ENCODE measurements at regions not wholly inside any gene's neighbourhood (a gene's known extent, or its start where the extent isn't known, plus 50 kb on each side); places are given as distances from the start of the nearest gene placed in this dataset.

GRCh38 chrX:6930307-6930849 lies 217.1 kb upstream of the STS start:
- TF ChIP-seq CTCF (IDR thresholded peaks at IDR 0.05; ENCODE audit: low read depth, low read length) = no peak
- Histone ChIP-seq H3K9me3 (ENCODE audit: severe bottlenecking) (no peaks in the 10 kb centered on the region), H3K27ac (no peak overlapping the region), H3K4me3 (ENCODE audit: low read depth, low read length) (no peak overlapping the region), H3K27me3 (ENCODE audit: insufficient read depth, low read depth, severe bottlenecking) (no peaks in the 10 kb centered on the region), H3K36me3 (no peaks in the 10 kb centered on the region)
- DNase-seq = no peak

- Histone ChIP-seq H3K4me3 (ENCODE audit: low read depth, low read length) (no peak overlapping the region), H3K27ac (no peak overlapping the region), H3K9me3 (ENCODE audit: severe bottlenecking) (peaks cover 3% of the 10 kb centered on the region), H3K27me3 (ENCODE audit: insufficient read depth, low read depth, severe bottlenecking) (no peaks in the 10 kb centered on the region), H3K36me3 (no peaks in the 10 kb centered on the region)
- TF ChIP-seq CTCF (IDR thresholded peaks at IDR 0.05; ENCODE audit: low read depth, low read length) = no peak
- no peak for DNase-seq
Measured at GRCh38 chrX:6924443-6925077, 223.0 kb upstream of the STS start.

DNA sequence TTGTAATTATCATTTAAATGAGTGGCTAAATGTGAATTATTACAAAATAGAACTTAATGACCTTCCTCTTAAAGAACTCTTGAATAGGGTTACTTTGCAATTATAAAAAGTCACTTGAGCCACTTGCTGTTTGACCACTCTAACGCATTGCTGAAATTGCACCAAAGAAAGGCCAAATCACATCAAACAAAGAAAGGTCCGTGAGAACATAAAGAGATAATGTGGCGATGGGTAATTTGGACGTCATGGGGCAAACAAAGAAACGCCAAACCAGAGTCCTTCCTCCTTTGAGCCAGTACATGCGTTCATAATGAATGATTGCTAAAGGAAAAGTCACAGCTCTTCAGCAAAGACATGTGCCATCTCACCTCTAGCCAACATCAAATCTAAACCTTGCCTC lies 229.8 kb upstream of the STS start:
- no peak for DNase-seq
- no peaks in the 10 kb centered on the region for H3K27me3 ChIP-seq (ENCODE audit: insufficient read depth, low read depth, severe bottlenecking)
- no peak overlapping the region for H3K27ac ChIP-seq
- no peaks in the 10 kb centered on the region for H3K9me3 ChIP-seq (ENCODE audit: severe bottlenecking)
- no peaks in the 10 kb centered on the region for H3K36me3 ChIP-seq
- TF ChIP-seq CTCF (IDR thresholded peaks at IDR 0.05; ENCODE audit: low read depth, low read length) = no peak
- H3K4me3 ChIP-seq (ENCODE audit: low read depth, low read length) = no peak overlapping the region

- Histone ChIP-seq H3K4me3 (ENCODE audit: low read depth, low read length) (no peak overlapping the region), H3K36me3 (no peaks in the 10 kb centered on the region), H3K27ac (no peak overlapping the region), H3K27me3 (ENCODE audit: insufficient read depth, low read depth, severe bottlenecking) (no peaks in the 10 kb centered on the region), H3K9me3 (ENCODE audit: severe bottlenecking) (peaks cover 2% of the 10 kb centered on the region)
- no peak for TF ChIP-seq CTCF (IDR thresholded peaks at IDR 0.05; ENCODE audit: low read depth, low read length)
- no peak for DNase-seq
Measured at GRCh38 chrX:6910218-6910617, 237.3 kb upstream of the STS start.

GRCh38 chrX:6909396-6909795 lies 238.1 kb upstream of the STS start:
- Histone ChIP-seq H3K27me3 (ENCODE audit: insufficient read depth, low read depth, severe bottlenecking) (no peaks in the 10 kb centered on the region), H3K4me3 (ENCODE audit: low read depth, low read length) (no peak overlapping the region), H3K36me3 (no peaks in the 10 kb centered on the region), H3K9me3 (ENCODE audit: severe bottlenecking) (peaks cover 2% of the 10 kb centered on the region), H3K27ac (no peak overlapping the region)
- DNase-seq = no peak
- TF ChIP-seq CTCF (IDR thresholded peaks at IDR 0.05; ENCODE audit: low read depth, low read length) = no peak

DNA sequence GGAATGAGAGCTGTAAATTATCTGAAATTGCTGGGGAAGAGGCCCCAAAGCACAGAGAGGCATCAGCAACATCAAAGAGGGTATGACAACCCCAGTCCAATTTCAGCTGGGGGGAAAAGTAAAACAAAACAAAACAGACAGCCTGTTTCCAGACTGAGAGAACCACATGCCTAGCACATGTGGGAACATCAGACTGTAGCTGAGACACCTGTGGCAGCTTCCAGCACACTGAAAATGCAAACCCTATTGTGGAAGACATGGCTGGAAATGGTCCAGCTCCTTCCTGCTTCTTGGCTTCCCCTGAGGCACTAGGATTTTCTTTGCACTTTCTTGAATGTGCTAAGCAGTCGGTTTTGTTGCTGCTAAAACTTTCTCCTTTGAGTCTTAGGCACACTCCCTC lies 240.9 kb upstream of the STS start:
- Histone ChIP-seq H3K9me3 (ENCODE audit: severe bottlenecking) (peaks cover 4% of the 10 kb centered on the region), H3K27ac (no peak overlapping the region), H3K4me3 (ENCODE audit: low read depth, low read length) (no peak overlapping the region), H3K36me3 (no peaks in the 10 kb centered on the region), H3K27me3 (ENCODE audit: insufficient read depth, low read depth, severe bottlenecking) (no peaks in the 10 kb centered on the region)
- TF ChIP-seq CTCF (IDR thresholded peaks at IDR 0.05; ENCODE audit: low read depth, low read length) = no peak
- no peak for DNase-seq
